DND-41 (cell line): ENCODE measurements at regions not wholly inside any gene's neighbourhood (a gene's known extent, or its start where the extent isn't known, plus 50 kb on each side); places are given as distances from the start of the nearest gene placed in this dataset.

Experiments
- CTCF ChIP-seq: IDR thresholded peaks from 2 replicates; pipeline ENCODE4 v1.5.1; 2012; ENCODE audit warnings: borderline replicate concordance, low read length, moderate library complexity, mild to moderate bottlenecking; ENCODE audit not compliant: poor library complexity, severe bottlenecking; ENCODE audit errors: extremely low read depth
- EZH2 ChIP-seq: IDR thresholded peaks from 3 replicates; pipeline ENCODE4 v1.6.1; 2012; ENCODE audit warnings: borderline replicate concordance, low read depth, mild to moderate bottlenecking, moderate library complexity, low read length, inconsistent platforms; ENCODE audit not compliant: severe bottlenecking

- no peak for TF ChIP-seq CTCF
- TF ChIP-seq EZH2 = no peak
Measured at GRCh38 chr5:35458824-35459207, 158.8 kb upstream of the SPEF2 start.
